Esophagus muscularis mucosa (tissue), 3 donors: ENCODE measurements at regions not wholly inside any gene's neighbourhood (a gene's known extent, or its start where the extent isn't known, plus 50 kb on each side); places are given as distances from the start of the nearest gene placed in this dataset.

Experiments used
- CTCF ChIP-seq, 3 experiments: fragments of 200-600 bp in 2 of 3; fragments of 450-650 bp in 1 of 3; sonication (generic) in 2 of 3; IDR thresholded peaks; one replicate each; pipeline ENCODE4 v1.5.1; 2017 to 2019; ENCODE audit warnings: antibody characterized with exemption in 3 of 3, mild to moderate bottlenecking in 2 of 3, moderate library complexity in 1 of 3
- POLR2A ChIP-seq: fragments of 450-650 bp; IDR thresholded peaks from one replicate; pipeline ENCODE4 v1.6.1; 2017; ENCODE audit warnings: antibody characterized with exemption, moderate library complexity, mild to moderate bottlenecking, low read depth
- POLR2AphosphoS5 ChIP-seq, 2 donors: sonication (generic); formaldehyde crosslinking; IDR thresholded peaks; one replicate each; pipeline ENCODE4 v1.6.1; 2017; ENCODE audit warnings: antibody characterized with exemption in 2 of 2

GRCh38 chr18:71105078-71105819 is 816.4 kb downstream of the SOCS6 start:
- TF ChIP-seq POLR2AphosphoS5 (IDR thresholded peaks at IDR 0.05) (no peak), POLR2A (no peak), CTCF (IDR thresholded peaks at IDR 0.05) (no peak)
